Endothelial cell (in vitro differentiated cells): ENCODE measurements at regions not wholly inside any gene's neighbourhood (a gene's known extent, or its start where the extent isn't known, plus 50 kb on each side); places are given as distances from the start of the nearest gene placed in this dataset.

ENCODE experiments used
- DNase-seq: peaks from one replicate; pipeline ENCODE4 v3.0.0; 2021; ENCODE audit warnings: low spot score
- H3K27ac Mint-ChIP-seq: one replicate; pipeline ENCODE4 v1.8.0; 2021; ENCODE audit warnings: mixed read lengths, inconsistent platforms; ENCODE audit not compliant: unreplicated experiment
- H3K27me3 Mint-ChIP-seq: one replicate; pipeline ENCODE4 v1.8.0; 2021; ENCODE audit warnings: mild to moderate bottlenecking, moderate library complexity, mixed read lengths, inconsistent platforms; ENCODE audit not compliant: unreplicated experiment
- H3K36me3 Mint-ChIP-seq: one replicate; pipeline ENCODE4 v1.8.0; 2021; ENCODE audit warnings: mild to moderate bottlenecking, low read depth, mixed read lengths, inconsistent platforms; ENCODE audit not compliant: unreplicated experiment
- H3K4me1 Mint-ChIP-seq: one replicate; pipeline ENCODE4 v1.8.0; 2021; ENCODE audit warnings: mild to moderate bottlenecking, mixed read lengths, inconsistent platforms; ENCODE audit not compliant: unreplicated experiment
- H3K4me3 Mint-ChIP-seq: one replicate; pipeline ENCODE4 v1.8.0; 2021; ENCODE audit warnings: mild to moderate bottlenecking, mixed read lengths, inconsistent platforms; ENCODE audit not compliant: unreplicated experiment
- H3K9me3 Mint-ChIP-seq: one replicate; pipeline ENCODE4 v1.8.0; 2021; ENCODE audit warnings: mixed read lengths, inconsistent platforms; ENCODE audit not compliant: unreplicated experiment
- CTCF ChIP-seq: fragments of 200-600 bp; sonication (generic); IDR thresholded peaks from one replicate; pipeline ENCODE4 v1.5.0; 2021; ENCODE audit warnings: antibody characterized with exemption; ENCODE audit not compliant: unreplicated experiment

GRCh38 chr2:220129391-220129790, 502.0 kb downstream of the SLC4A3 start:
- TF ChIP-seq CTCF: no peak
- no peak overlapping the region for H3K27ac Mint-ChIP-seq

GRCh38 chr2:220134756-220135534, 507.5 kb downstream of the SLC4A3 start:
- Mint-ChIP-seq H3K4me3 (no peak overlapping the region), H3K27me3 (peaks cover 6% of the 10 kb centered on the region), H3K27ac (no peak overlapping the region), H3K4me1 (no peaks in the 10 kb centered on the region), H3K36me3 (peaks cover 4% of the 10 kb centered on the region), H3K9me3 (peaks cover 5% of the 10 kb centered on the region)
- TF ChIP-seq CTCF: no peak
- no peak for DNase-seq

More at GRCh38 chr2:220129391-220129790, 502.0 kb downstream of the SLC4A3 start:
- H3K4me3 Mint-ChIP-seq: no peak overlapping the region
- H3K4me1 Mint-ChIP-seq: peaks cover 5% of the 10 kb centered on the region
- no peak for DNase-seq
- H3K36me3 Mint-ChIP-seq: peaks cover 4% of the 10 kb centered on the region
- peaks cover 5% of the 10 kb centered on the region for H3K9me3 Mint-ChIP-seq
- peaks cover 6% of the 10 kb centered on the region for H3K27me3 Mint-ChIP-seq

GRCh38 chr2:220143336-220143735, 515.9 kb downstream of the SLC4A3 start:
- H3K4me1 Mint-ChIP-seq: peaks cover 13% of the 10 kb centered on the region
- no peak overlapping the region for H3K4me3 Mint-ChIP-seq
- DNase-seq: no peak
- peaks cover 2% of the 10 kb centered on the region for H3K27me3 Mint-ChIP-seq
- no peak for TF ChIP-seq CTCF
- no peaks in the 10 kb centered on the region for H3K36me3 Mint-ChIP-seq
- H3K9me3 Mint-ChIP-seq: no peaks in the 10 kb centered on the region
- no peak overlapping the region for H3K27ac Mint-ChIP-seq

- H3K9me3 Mint-ChIP-seq: no peaks in the 10 kb centered on the region
- no peaks in the 10 kb centered on the region for H3K36me3 Mint-ChIP-seq
- peaks cover 13% of the 10 kb centered on the region for H3K4me1 Mint-ChIP-seq
- peaks cover 2% of the 10 kb centered on the region for H3K27me3 Mint-ChIP-seq
- no peak overlapping the region for H3K27ac Mint-ChIP-seq
- no peak for TF ChIP-seq CTCF
- no peak overlapping the region for H3K4me3 Mint-ChIP-seq
- DNase-seq: no peak
These were observed 517.0 kb downstream of the SLC4A3 start for GRCh38 chr2:220144411-220144810.
